PC-3 (cell line): ENCODE measurements at regions not wholly inside any gene's neighbourhood (a gene's known extent, or its start where the extent isn't known, plus 50 kb on each side); places are given as distances from the start of the nearest gene placed in this dataset.

Experiments used
- ATAC-seq: fragments of 200-7000 bp; cut with Tn5 transposase; 2 replicates; pipeline ENCODE4 v1.9.1; 2020; ENCODE audit warnings: mild to moderate bottlenecking, moderate library complexity
- BruUV-seq: library from RNA; stranded (reverse); fragments of 400-500 nt; replicated peaks from 2 replicates; lab custom pipeline; 2021; lab: Mats Ljungman, UMichigan
- CTCF ChIA-PET: fragments of 300-600 bp; sonication (Branson Sonifier 250); formaldehyde crosslinking; loops from one replicate; lab custom pipeline; 2022; ENCODE audit warnings: antibody characterized with exemption; lab: Charles Lee
- POLR2A ChIA-PET: fragments of 300-600 bp; sonication (Branson Sonifier 250); formaldehyde crosslinking; loops from one replicate; lab custom pipeline; 2022; ENCODE audit warnings: antibody characterized with exemption; ENCODE audit not compliant: unreplicated experiment; lab: Charles Lee
- DNase-seq: peaks from one replicate; pipeline ENCODE4 v3.0.0-alpha.2; 2015
- H2AFZ ChIP-seq: fragments of 300-600 bp; sonication (generic); 2 replicates; pipeline ENCODE4 v1.6.0; 2016; ENCODE audit warnings: antibody characterized with exemption, low read length
- H3F3A ChIP-seq: fragments of 300-600 bp; sonication (generic); one replicate; pipeline ENCODE4 v1.6.0; 2017; ENCODE audit warnings: antibody characterized with exemption, low read length, control low read depth, mild to moderate bottlenecking; ENCODE audit not compliant: unreplicated experiment
- H3K27ac ChIP-seq: fragments of 300-600 bp; sonication (generic); 2 replicates; pipeline ENCODE4 v1.5.1; 2016; ENCODE audit warnings: mild to moderate bottlenecking, low read length
- H3K27me3 ChIP-seq: fragments of 300-600 bp; sonication (generic); 2 replicates; pipeline ENCODE4 v1.6.1; 2016; ENCODE audit warnings: low read length, mixed read lengths
- H3K36me3 ChIP-seq: fragments of 300-600 bp; sonication (generic); 2 replicates; pipeline ENCODE4 v1.6.1; 2016; ENCODE audit warnings: low read depth, mixed run types, low read length, mixed read lengths
- H3K4me1 ChIP-seq: fragments of 300-600 bp; sonication (generic); 2 replicates; pipeline ENCODE4 v1.5.1; 2016; ENCODE audit warnings: low read length; ENCODE audit not compliant: insufficient read depth
- H3K4me2 ChIP-seq: fragments of 300-600 bp; sonication (generic); 2 replicates; pipeline ENCODE4 v1.6.0; 2016; ENCODE audit warnings: low read length
- H3K4me3 ChIP-seq: fragments of 300-600 bp; sonication (generic); 2 replicates; pipeline ENCODE4 v1.5.1; 2016; ENCODE audit warnings: mild to moderate bottlenecking, low read length, mixed read lengths
- H3K79me2 ChIP-seq: fragments of 300-600 bp; sonication (generic); 2 replicates; pipeline ENCODE4 v1.6.1; 2017; ENCODE audit warnings: low read length, mixed read lengths
- H3K9ac ChIP-seq: fragments of 300-600 bp; sonication (generic); 2 replicates; pipeline ENCODE4 v1.6.0; 2016; ENCODE audit warnings: mild to moderate bottlenecking, low read length
- H3K9me2 ChIP-seq: fragments of 300-600 bp; sonication (generic); replicated peaks from 2 replicates; pipeline ENCODE4 v1.6.1; 2016; ENCODE audit warnings: mixed run types, low read length, mixed read lengths
- H3K9me3 ChIP-seq: fragments of 300-600 bp; sonication (generic); 2 replicates; pipeline ENCODE4 v1.6.1; 2016; ENCODE audit warnings: low read length, mixed read lengths
- H4K20me1 ChIP-seq: fragments of 300-600 bp; sonication (generic); 2 replicates; pipeline ENCODE4 v1.6.1; 2016; ENCODE audit warnings: low read length, mixed read lengths
- EZH2 ChIP-seq: fragments of 300-600 bp; sonication (generic); IDR thresholded peaks from one replicate; pipeline ENCODE4 v1.6.1; 2017; ENCODE audit warnings: antibody characterized with exemption, mild to moderate bottlenecking, low read length; ENCODE audit not compliant: unreplicated experiment
- EZH2phosphoT487 ChIP-seq: fragments of 300-600 bp; sonication (generic); IDR thresholded peaks from 2 replicates; pipeline ENCODE4 v1.6.1; 2018; ENCODE audit warnings: mild to moderate bottlenecking, antibody characterized with exemption, low read length, borderline replicate concordance
- intact Hi-C: fragments of 100-400 bp; cut with micrococcal nuclease; formaldehyde crosslinking; loops from 2 replicates; pipeline ENCODE4 v1.9.0; 2023
- TF ChIP-seq, protein P1 (sequence below): fragments of 300-600 bp; sonication (generic); conservative IDR thresholded peaks from 2 replicates; pipeline ENCODE4 v1.5.1; 2017; ENCODE audit warnings: antibody characterized with exemption, low read depth, mild to moderate bottlenecking, low read length

- TF ChIP-seq EZH2 (no peak), EZH2phosphoT487 (no peak)
- TF ChIP-seq, protein P1, sequence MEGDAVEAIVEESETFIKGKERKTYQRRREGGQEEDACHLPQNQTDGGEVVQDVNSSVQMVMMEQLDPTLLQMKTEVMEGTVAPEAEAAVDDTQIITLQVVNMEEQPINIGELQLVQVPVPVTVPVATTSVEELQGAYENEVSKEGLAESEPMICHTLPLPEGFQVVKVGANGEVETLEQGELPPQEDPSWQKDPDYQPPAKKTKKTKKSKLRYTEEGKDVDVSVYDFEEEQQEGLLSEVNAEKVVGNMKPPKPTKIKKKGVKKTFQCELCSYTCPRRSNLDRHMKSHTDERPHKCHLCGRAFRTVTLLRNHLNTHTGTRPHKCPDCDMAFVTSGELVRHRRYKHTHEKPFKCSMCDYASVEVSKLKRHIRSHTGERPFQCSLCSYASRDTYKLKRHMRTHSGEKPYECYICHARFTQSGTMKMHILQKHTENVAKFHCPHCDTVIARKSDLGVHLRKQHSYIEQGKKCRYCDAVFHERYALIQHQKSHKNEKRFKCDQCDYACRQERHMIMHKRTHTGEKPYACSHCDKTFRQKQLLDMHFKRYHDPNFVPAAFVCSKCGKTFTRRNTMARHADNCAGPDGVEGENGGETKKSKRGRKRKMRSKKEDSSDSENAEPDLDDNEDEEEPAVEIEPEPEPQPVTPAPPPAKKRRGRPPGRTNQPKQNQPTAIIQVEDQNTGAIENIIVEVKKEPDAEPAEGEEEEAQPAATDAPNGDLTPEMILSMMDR = no peak
- Histone ChIP-seq H3K27me3 (no peaks in the 10 kb centered on the region), H3K4me2 (peak overlapping the region; percentile 46), H3K27ac (peak overlapping the region; percentile 56), H3K79me2 (no peaks in the 10 kb centered on the region), H3K9me3 (no peaks in the 10 kb centered on the region), H3K4me1 (peaks cover 15% of the 10 kb centered on the region), H3K36me3 (no peaks in the 10 kb centered on the region), H3K4me3 (no peak overlapping the region), H3F3A (no peaks in the 10 kb centered on the region), H3K9me2 (no peaks in the 10 kb centered on the region), H3K9ac (peak overlapping the region; percentile 12; the same call in 1 of the 2 replicates), H2AFZ (peak overlapping the region; percentile 86), H4K20me1 (no peaks in the 10 kb centered on the region)
- intact Hi-C loops = no loop called here
- DNase-seq (peak; percentile 88), ATAC-seq (peak; percentile 77)
- BruUV-seq = no TSS peak
- ChIA-PET POLR2A (no interaction called here), CTCF (interaction anchor here (1.0 kb wide), 1 partner anchor 132 kb away, joined by 3 read pairs; the partner anchor contains the start of gene NR3C1)
Measured at GRCh38 chr5:143536364-143536763, 132.9 kb upstream of the NR3C1 start.

GRCh38 chr5:143534761-143535154, 131.3 kb upstream of the NR3C1 start:
- no peak overlapping the region for H2AFZ ChIP-seq
- ChIA-PET CTCF (no interaction called here), POLR2A (no interaction called here)
- no peaks in the 10 kb centered on the region for H3K79me2 ChIP-seq
- TF ChIP-seq EZH2phosphoT487 (no peak), EZH2 (no peak)
- TF ChIP-seq, protein P1 = no peak
- H3K9me2 ChIP-seq = no peaks in the 10 kb centered on the region
- H3K4me1 ChIP-seq = peaks cover 15% of the 10 kb centered on the region
- H3K9ac ChIP-seq = no peak overlapping the region
- H3K4me2 ChIP-seq = no peak overlapping the region
- no TSS peak for BruUV-seq
- no peaks in the 10 kb centered on the region for H3K9me3 ChIP-seq
- H4K20me1 ChIP-seq = no peaks in the 10 kb centered on the region
- H3K36me3 ChIP-seq = no peaks in the 10 kb centered on the region
- no peak for DNase-seq
- H3K27ac ChIP-seq = no peak overlapping the region
- H3K4me3 ChIP-seq = no peak overlapping the region
- no peak for ATAC-seq
- intact Hi-C loops = no loop called here
- H3K27me3 ChIP-seq = no peaks in the 10 kb centered on the region
- H3F3A ChIP-seq = no peaks in the 10 kb centered on the region

GRCh38 chr5:143533978-143534760, 130.7 kb upstream of the NR3C1 start:
- Histone ChIP-seq H3F3A (no peaks in the 10 kb centered on the region), H3K4me3 (no peak overlapping the region), H2AFZ (no peak overlapping the region), H3K9me2 (no peaks in the 10 kb centered on the region), H3K36me3 (no peaks in the 10 kb centered on the region), H3K27me3 (no peaks in the 10 kb centered on the region), H3K9me3 (no peaks in the 10 kb centered on the region), H4K20me1 (no peaks in the 10 kb centered on the region), H3K4me2 (no peak overlapping the region), H3K9ac (no peak overlapping the region), H3K79me2 (no peaks in the 10 kb centered on the region), H3K4me1 (peaks cover 15% of the 10 kb centered on the region), H3K27ac (no peak overlapping the region)
- CTCF ChIA-PET = no interaction called here
- no TSS peak for BruUV-seq
- TF ChIP-seq EZH2 = no peak
- TF ChIP-seq, protein P1 = no peak
- TF ChIP-seq EZH2phosphoT487 = no peak
- POLR2A ChIA-PET = no interaction called here
- no peak for ATAC-seq
- DNase-seq = no peak
- intact Hi-C loops = no loop called here
